AG04450 (cell line): ENCODE measurements at regions not wholly inside any gene's neighbourhood (a gene's known extent, or its start where the extent isn't known, plus 50 kb on each side); places are given as distances from the start of the nearest gene placed in this dataset.

Experiments
- CTCF ChIA-PET: fragments of 300-600, 350-600 bp; formaldehyde crosslinking; extraction: SDS; loops from one replicate; lab custom pipeline; 2022; ENCODE audit warnings: antibody characterized with exemption, inconsistent platforms; lab: Charles Lee
- POLR2A ChIA-PET: fragments of 350-600 bp; formaldehyde crosslinking; extraction: SDS; loops from one replicate; lab custom pipeline; 2021; ENCODE audit warnings: antibody characterized with exemption, inconsistent platforms; lab: Yijun Ruan, JAX
- DNase-seq: peaks from one replicate; pipeline ENCODE4 v3.0.0-alpha.2; 2011; ENCODE audit warnings: low read depth, low spot score
- H3K27ac ChIP-seq: one replicate; pipeline ENCODE4 v1.5.1; 2012; ENCODE audit warnings: low read depth, low read length, control low read depth
- H3K27me3 ChIP-seq: one replicate; pipeline ENCODE4 v1.6.0; 2012; ENCODE audit warnings: low read length; ENCODE audit not compliant: control insufficient read depth, insufficient read depth
- H3K4me3 ChIP-seq: 2 replicates; pipeline ENCODE4 v1.5.1; 2011; ENCODE audit warnings: mild to moderate bottlenecking, low read depth, low read length, control low read depth
- H3K9me3 ChIP-seq: 2 replicates; pipeline ENCODE4 v1.5.1; 2012; ENCODE audit warnings: low read length; ENCODE audit not compliant: control insufficient read depth, insufficient read depth
- CTCF ChIP-seq: IDR thresholded peaks from 2 replicates; pipeline ENCODE4 v1.5.1; 2011; ENCODE audit warnings: low read depth, low read length, control low read depth, inconsistent platforms

- no peak overlapping the region for H3K4me3 ChIP-seq
- CTCF ChIA-PET = no interaction called here
- H3K27ac ChIP-seq = no peak overlapping the region
- DNase-seq = no peak
- no peaks in the 10 kb centered on the region for H3K27me3 ChIP-seq
- H3K9me3 ChIP-seq = no peaks in the 10 kb centered on the region
- no peak for TF ChIP-seq CTCF
- POLR2A ChIA-PET = no interaction called here
Observed at GRCh38 chr6:66717801-66718200, 1010.8 kb upstream of the EYS start.

- no peak for TF ChIP-seq CTCF
- ChIA-PET POLR2A (no interaction called here), CTCF (no interaction called here)
- no peaks in the 10 kb centered on the region for H3K9me3 ChIP-seq
- no peak for DNase-seq
- no peak overlapping the region for H3K4me3 ChIP-seq
- H3K27ac ChIP-seq = no peak overlapping the region
- no peaks in the 10 kb centered on the region for H3K27me3 ChIP-seq
Observed at GRCh38 chr6:66699385-66699784, 992.4 kb upstream of the EYS start.

- ChIA-PET POLR2A (no interaction called here), CTCF (no interaction called here)
- no peak for TF ChIP-seq CTCF
- H3K27me3 ChIP-seq = no peaks in the 10 kb centered on the region
- H3K4me3 ChIP-seq = no peak overlapping the region
- DNase-seq = no peak
- no peak overlapping the region for H3K27ac ChIP-seq
- H3K9me3 ChIP-seq = no peaks in the 10 kb centered on the region
Observed at GRCh38 chr6:66689608-66690007, 982.6 kb upstream of the EYS start.

- CTCF ChIA-PET = no interaction called here
- no peak for TF ChIP-seq CTCF
Observed at GRCh38 chr6:66687611-66688140, 980.6 kb upstream of the EYS start.

GRCh38 chr6:66675906-66676305 lies 968.9 kb upstream of the EYS start:
- Histone ChIP-seq H3K4me3 (no peak overlapping the region), H3K27me3 (no peaks in the 10 kb centered on the region), H3K9me3 (no peaks in the 10 kb centered on the region), H3K27ac (no peak overlapping the region)
- no peak for TF ChIP-seq CTCF
- no peak for DNase-seq
- POLR2A ChIA-PET = no interaction called here
- CTCF ChIA-PET = no interaction called here

More at GRCh38 chr6:66687611-66688140, 980.6 kb upstream of the EYS start:
- H3K9me3 ChIP-seq = no peaks in the 10 kb centered on the region
- POLR2A ChIA-PET = no interaction called here
- no peak overlapping the region for H3K4me3 ChIP-seq
- H3K27me3 ChIP-seq = no peaks in the 10 kb centered on the region
- DNase-seq = no peak
- no peak overlapping the region for H3K27ac ChIP-seq
